ENCODE measurements at regions not wholly inside any gene's neighbourhood (a gene's known extent, or its start where the extent isn't known, plus 50 kb on each side); places are given as distances from the start of the nearest gene placed in this dataset.

DNA sequence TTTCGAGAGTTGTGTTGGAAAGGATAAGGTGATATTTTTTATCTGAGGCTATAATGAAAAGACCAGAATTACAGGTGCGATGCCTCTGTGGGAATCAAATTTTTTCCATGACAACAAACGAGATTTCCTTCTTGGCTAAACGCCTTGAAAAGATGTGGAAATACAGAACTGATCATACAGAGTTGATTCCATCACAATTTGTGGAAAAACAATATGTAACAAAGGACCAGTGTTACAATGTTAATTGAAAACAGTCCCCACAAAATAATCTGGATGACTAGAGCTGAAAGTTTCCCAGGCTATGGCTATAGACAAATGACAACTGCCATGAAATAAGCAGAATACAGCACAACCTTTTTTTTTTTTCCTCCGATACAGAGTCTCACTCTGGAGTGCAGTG is 628.9 kb downstream of the DIAPH3 start:
- TF ChIP-seq, protein P1, sequence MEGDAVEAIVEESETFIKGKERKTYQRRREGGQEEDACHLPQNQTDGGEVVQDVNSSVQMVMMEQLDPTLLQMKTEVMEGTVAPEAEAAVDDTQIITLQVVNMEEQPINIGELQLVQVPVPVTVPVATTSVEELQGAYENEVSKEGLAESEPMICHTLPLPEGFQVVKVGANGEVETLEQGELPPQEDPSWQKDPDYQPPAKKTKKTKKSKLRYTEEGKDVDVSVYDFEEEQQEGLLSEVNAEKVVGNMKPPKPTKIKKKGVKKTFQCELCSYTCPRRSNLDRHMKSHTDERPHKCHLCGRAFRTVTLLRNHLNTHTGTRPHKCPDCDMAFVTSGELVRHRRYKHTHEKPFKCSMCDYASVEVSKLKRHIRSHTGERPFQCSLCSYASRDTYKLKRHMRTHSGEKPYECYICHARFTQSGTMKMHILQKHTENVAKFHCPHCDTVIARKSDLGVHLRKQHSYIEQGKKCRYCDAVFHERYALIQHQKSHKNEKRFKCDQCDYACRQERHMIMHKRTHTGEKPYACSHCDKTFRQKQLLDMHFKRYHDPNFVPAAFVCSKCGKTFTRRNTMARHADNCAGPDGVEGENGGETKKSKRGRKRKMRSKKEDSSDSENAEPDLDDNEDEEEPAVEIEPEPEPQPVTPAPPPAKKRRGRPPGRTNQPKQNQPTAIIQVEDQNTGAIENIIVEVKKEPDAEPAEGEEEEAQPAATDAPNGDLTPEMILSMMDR (conservative IDR thresholded peaks at IDR 0.05 in 1 of 2, IDR thresholded peaks at IDR 0.05 in 1 of 2; ENCODE audit: extremely low read depth in 1 of 2, insufficient read depth in 1 of 2, low read depth in 1 of 2, low read length in 2 of 2): no peak
- no peak for TF ChIP-seq EZH2 (IDR thresholded peaks at IDR 0.05; ENCODE audit: borderline replicate concordance, low read length)

Measured in mammary epithelial cell (primary cell).